ENCODE measurements at regions not wholly inside any gene's neighbourhood (a gene's known extent, or its start where the extent isn't known, plus 50 kb on each side); places are given as distances from the start of the nearest gene placed in this dataset.

- WGBS, 2 experiments (ENCODE audit: extremely low coverage in 1 of 2, insufficient coverage in 1 of 2, insufficient read length in 1 of 2, insufficient replicate concordance in 2 of 2, low coverage in 1 of 2, low lambda C conversion rate in 2 of 2, missing lambda C conversion rate in 1 of 2), result 95% methylated on average over 2 of the region's 2 CpGs; no CpG with 5 or more reads in 1 of the 2 experiments
- no peak for DNase-seq (ENCODE audit: low read depth in 1 of 2, low spot score in 2 of 2)
- no peak overlapping the region for H2BK120ac ChIP-seq (replicated peaks; ENCODE audit: low read depth, low read length)
- no peaks in the 10 kb centered on the region for H3K27me3 ChIP-seq (replicated peaks in 1 of 4; ENCODE audit: control insufficient read depth in 3 of 4, extremely low read depth in 1 of 4, insufficient read depth in 3 of 4, low read length in 3 of 4)
- H2AFZ ChIP-seq (ENCODE audit: low read length), result no peak overlapping the region
- no peak overlapping the region for H3K4me2 ChIP-seq (ENCODE audit: insufficient read depth in 1 of 2, low read depth in 2 of 2, low read length in 2 of 2)
- no peak overlapping the region for H4K91ac ChIP-seq (replicated peaks; ENCODE audit: insufficient read length, low read length)
- no peak overlapping the region for H4K5ac ChIP-seq (ENCODE audit: insufficient read length, low read depth, low read length)
- H4K8ac ChIP-seq (ENCODE audit: extremely low read depth, insufficient read depth, low read length), result no peak overlapping the region
- no peak overlapping the region for H2BK12ac ChIP-seq (ENCODE audit: low read depth, low read length)
- no peak overlapping the region for H2BK15ac ChIP-seq (ENCODE audit: low read length)
- no peak for FAIRE-seq
- H3K27ac ChIP-seq (ENCODE audit: low read depth, low read length), result no peak overlapping the region
- no peak overlapping the region for H2BK20ac ChIP-seq (ENCODE audit: low read length)
- H3K4ac ChIP-seq (replicated peaks; ENCODE audit: insufficient read length, low read depth, low read length), result no peak overlapping the region
- TF ChIP-seq, protein P1, sequence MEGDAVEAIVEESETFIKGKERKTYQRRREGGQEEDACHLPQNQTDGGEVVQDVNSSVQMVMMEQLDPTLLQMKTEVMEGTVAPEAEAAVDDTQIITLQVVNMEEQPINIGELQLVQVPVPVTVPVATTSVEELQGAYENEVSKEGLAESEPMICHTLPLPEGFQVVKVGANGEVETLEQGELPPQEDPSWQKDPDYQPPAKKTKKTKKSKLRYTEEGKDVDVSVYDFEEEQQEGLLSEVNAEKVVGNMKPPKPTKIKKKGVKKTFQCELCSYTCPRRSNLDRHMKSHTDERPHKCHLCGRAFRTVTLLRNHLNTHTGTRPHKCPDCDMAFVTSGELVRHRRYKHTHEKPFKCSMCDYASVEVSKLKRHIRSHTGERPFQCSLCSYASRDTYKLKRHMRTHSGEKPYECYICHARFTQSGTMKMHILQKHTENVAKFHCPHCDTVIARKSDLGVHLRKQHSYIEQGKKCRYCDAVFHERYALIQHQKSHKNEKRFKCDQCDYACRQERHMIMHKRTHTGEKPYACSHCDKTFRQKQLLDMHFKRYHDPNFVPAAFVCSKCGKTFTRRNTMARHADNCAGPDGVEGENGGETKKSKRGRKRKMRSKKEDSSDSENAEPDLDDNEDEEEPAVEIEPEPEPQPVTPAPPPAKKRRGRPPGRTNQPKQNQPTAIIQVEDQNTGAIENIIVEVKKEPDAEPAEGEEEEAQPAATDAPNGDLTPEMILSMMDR (IDR thresholded peaks at IDR 0.05; ENCODE audit: control extremely low read depth in 1 of 3, insufficient read depth in 1 of 3, low read depth in 1 of 3, low read length in 3 of 3), result no peak
- TF ChIP-seq YY1 (IDR thresholded peaks at IDR 0.05; ENCODE audit: low read depth, low read length), result no peak
- TF ChIP-seq CBX5 (IDR thresholded peaks at IDR 0.05; ENCODE audit: low read depth, low read length), result no peak
- TF ChIP-seq HDAC6 (IDR thresholded peaks at IDR 0.05; ENCODE audit: low read depth, low read length), result no peak
- TF ChIP-seq TAF7 (optimal IDR thresholded peaks at IDR 0.05; ENCODE audit: borderline replicate concordance, low read depth, low read length), result no peak
- no peak for TF ChIP-seq RXRA (IDR thresholded peaks at IDR 0.05; ENCODE audit: insufficient read depth, low read depth, low read length)
- no peak for TF ChIP-seq CBX8 (IDR thresholded peaks at IDR 0.05; ENCODE audit: borderline replicate concordance, low read depth, low read length)
- no peak for TF ChIP-seq EP300 (IDR thresholded peaks at IDR 0.05; ENCODE audit: borderline replicate concordance in 1 of 2, low read depth in 2 of 2, low read length in 2 of 2)
- TF ChIP-seq CREB1 (IDR thresholded peaks at IDR 0.05), result no peak
- no peak for TF ChIP-seq POLR2A (IDR thresholded peaks at IDR 0.05; ENCODE audit: control extremely low read depth in 1 of 2, low read depth in 2 of 2, low read length in 2 of 2)
- no peak for TF ChIP-seq SP2 (IDR thresholded peaks at IDR 0.05; ENCODE audit: low read length)
- no peak overlapping the region for H3K9ac ChIP-seq (replicated peaks in 1 of 4; ENCODE audit: extremely low read depth in 1 of 4, low read depth in 3 of 4, low read length in 3 of 4)
- no peak overlapping the region for H3K18ac ChIP-seq (ENCODE audit: extremely low read depth, low read length)
- H3K36me3 ChIP-seq (ENCODE audit: control insufficient read depth in 2 of 4, insufficient read depth in 4 of 4, low read length in 3 of 4), result peaks cover 0 to 2% (median 0%) of the 10 kb centered on the region in 4 experiments; a peak in 1 of 8 replicates
- H3K14ac ChIP-seq (ENCODE audit: insufficient read length), result no peak overlapping the region
- H3K23me2 ChIP-seq (ENCODE audit: low read depth, low read length), result no peaks in the 10 kb centered on the region
- H3K4me1 ChIP-seq (replicated peaks in 1 of 4; ENCODE audit: control insufficient read depth in 3 of 4, insufficient read depth in 4 of 4, low read length in 3 of 4), result no peaks in the 10 kb centered on the region
- no peak overlapping the region for H2AK5ac ChIP-seq (ENCODE audit: low read depth, low read length)
- no peaks in the 10 kb centered on the region for H4K20me1 ChIP-seq (replicated peaks in 1 of 2; ENCODE audit: control insufficient read depth in 1 of 2, insufficient read depth in 2 of 2, low read length in 2 of 2)
- H3K9me3 ChIP-seq (ENCODE audit: insufficient read depth in 2 of 2, low read depth in 1 of 2, low read length in 1 of 2), result peaks cover 0 to 4% of the 10 kb centered on the region in 2 experiments; a peak in 1 of 4 replicates
- ChIA-PET CTCF (ENCODE audit: partially characterized antibody) (no interaction called here), POLR2A (ENCODE audit: partially characterized antibody) (no interaction called here)
- H3K56ac ChIP-seq (replicated peaks; ENCODE audit: insufficient read length, low read depth, low read length), result no peak overlapping the region
- H3K79me2 ChIP-seq (ENCODE audit: control insufficient read depth in 1 of 2, insufficient read depth in 2 of 2, low read length in 2 of 2), result no peaks in the 10 kb centered on the region
- H3K79me1 ChIP-seq (ENCODE audit: low read depth, low read length), result no peaks in the 10 kb centered on the region
- H3K4me3 ChIP-seq (ENCODE audit: extremely low read depth in 1 of 4, insufficient read depth in 2 of 4, low read depth in 3 of 4, low read length in 4 of 4), result no peak overlapping the region
- H3K23ac ChIP-seq (ENCODE audit: insufficient read length), result no peak overlapping the region
- H2BK5ac ChIP-seq (ENCODE audit: low read depth, low read length), result no peak overlapping the region
Measured at GRCh38 chr10:76769161-76769560, 868.4 kb downstream of the KCNMA1 start.
